Right lobe of liver (tissue), 6 donors: ENCODE measurements at regions not wholly inside any gene's neighbourhood (a gene's known extent, or its start where the extent isn't known, plus 50 kb on each side); places are given as distances from the start of the nearest gene placed in this dataset.

ENCODE experiments used
- ATAC-seq, 4 donors: fragments of 200-7000 bp; cut with Tn5 transposase; one replicate each; pipeline ENCODE4 v1.9.1; 2020; ENCODE audit warnings: mild to moderate bottlenecking in 4 of 4, moderate library complexity in 4 of 4
- DNase-seq, 3 donors: peaks; one replicate each; pipeline ENCODE4 v3.0.0-alpha.2; 2020
- H3K27ac ChIP-seq, 3 donors: fragments of 200-600 bp; one replicate each; pipeline ENCODE4 v1.8.0; 2022
- H3K27me3 ChIP-seq, 2 donors: fragments of 200-600 bp; one replicate each; pipeline ENCODE4 v1.8.0; 2022
- H3K36me3 ChIP-seq, 4 donors: fragments of 200-600 bp; sonication (generic) in 1 of 4; one replicate each; pipeline versions ENCODE4 v1.5.1 to v1.8.0; 2017 to 2022; ENCODE audit warnings: control low read depth in 1 of 4
- H3K4me1 ChIP-seq, 4 donors: fragments of 200-600 bp; sonication (generic) in 1 of 4; one replicate each; pipeline versions ENCODE4 v1.5.1 to v1.8.0; 2017 to 2022; ENCODE audit warnings: control low read depth in 1 of 4
- H3K4me3 ChIP-seq, 3 donors: fragments of 200-600 bp; one replicate each; pipeline ENCODE4 v1.8.0; 2022
- H3K9me3 ChIP-seq, 4 donors: fragments of 200-600 bp; sonication (generic) in 1 of 4; one replicate each; pipeline versions ENCODE4 v1.5.1 to v1.8.0; 2017 to 2022; ENCODE audit warnings: control low read depth in 1 of 4
- POLR2A ChIP-seq: fragments of 450-650 bp; IDR thresholded peaks from one replicate; pipeline ENCODE4 v1.6.1; 2017; ENCODE audit warnings: antibody characterized with exemption, mild to moderate bottlenecking
- WGBS: methylation state at CpG from one replicate; pipeline ENCODE4 v1.1.6; 2018; ENCODE audit warnings: low coverage, low lambda C conversion rate; ENCODE audit not compliant: insufficient coverage; ENCODE audit errors: missing lambda C conversion rate; 5-methylcytosine and 5-hydroxymethylcytosine counted together
- intact Hi-C, 2 donors: fragments of 100-400 bp; cut with DNase I; formaldehyde crosslinking; loops; one replicate each; pipeline versions ENCODE4 v1.11.2 to v1.14.1; 2022
- TF ChIP-seq, protein P1 (sequence below), 4 donors: fragments of 200-600 bp in 3 of 4; fragments of 450-650 bp in 1 of 4; IDR thresholded peaks; one replicate each; pipeline versions ENCODE4 v1.5.1 to v1.8.0; 2016 to 2022; ENCODE audit warnings: antibody characterized with exemption in 4 of 4, mild to moderate bottlenecking in 2 of 4
- donor health status: DM: no; HTN: yes; CAD: no.
- donor health status: DM: no; HTN: no; CAD: no.
- donor health status: DM: no; HTN: no; CAD: no.
- donor health status: DM: no; HTN: yes; CAD: no.
- donor health status: DM: no; HTN: yes; CAD: no.

DNA sequence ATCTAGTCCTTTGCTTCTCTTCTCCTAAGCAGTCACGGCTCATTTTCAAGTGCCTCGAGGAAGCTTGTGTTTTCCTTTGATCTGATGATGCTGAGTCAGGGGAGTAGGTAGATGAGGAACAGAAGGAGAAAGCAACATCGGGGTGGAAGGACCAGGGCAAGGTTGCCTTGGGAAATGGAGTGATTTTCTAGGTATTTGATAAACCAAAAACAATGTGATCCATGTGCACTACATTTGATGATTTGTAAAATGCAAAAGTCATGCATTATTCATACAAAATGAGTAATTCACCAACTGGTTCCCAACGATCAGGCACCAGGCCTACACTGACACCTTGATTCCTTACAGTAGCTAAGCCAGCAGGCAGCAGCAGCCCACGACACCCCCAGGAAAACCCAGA lies 205.3 kb downstream of the ANAPC1 start:
- intact Hi-C loops: no loop called here
- H3K27ac ChIP-seq: no peak overlapping the region
- 42% methylated on average over 3 of the region's 5 CpGs for WGBS
- no peak overlapping the region for H3K4me3 ChIP-seq
- DNase-seq: no peak
- peaks cover 0 to 1% (median 0%) of the 10 kb centered on the region in 4 donors for H3K4me1 ChIP-seq
- no peaks in the 10 kb centered on the region for H3K36me3 ChIP-seq
- no peak for ATAC-seq
- TF ChIP-seq POLR2A: no peak
- TF ChIP-seq, protein P1, sequence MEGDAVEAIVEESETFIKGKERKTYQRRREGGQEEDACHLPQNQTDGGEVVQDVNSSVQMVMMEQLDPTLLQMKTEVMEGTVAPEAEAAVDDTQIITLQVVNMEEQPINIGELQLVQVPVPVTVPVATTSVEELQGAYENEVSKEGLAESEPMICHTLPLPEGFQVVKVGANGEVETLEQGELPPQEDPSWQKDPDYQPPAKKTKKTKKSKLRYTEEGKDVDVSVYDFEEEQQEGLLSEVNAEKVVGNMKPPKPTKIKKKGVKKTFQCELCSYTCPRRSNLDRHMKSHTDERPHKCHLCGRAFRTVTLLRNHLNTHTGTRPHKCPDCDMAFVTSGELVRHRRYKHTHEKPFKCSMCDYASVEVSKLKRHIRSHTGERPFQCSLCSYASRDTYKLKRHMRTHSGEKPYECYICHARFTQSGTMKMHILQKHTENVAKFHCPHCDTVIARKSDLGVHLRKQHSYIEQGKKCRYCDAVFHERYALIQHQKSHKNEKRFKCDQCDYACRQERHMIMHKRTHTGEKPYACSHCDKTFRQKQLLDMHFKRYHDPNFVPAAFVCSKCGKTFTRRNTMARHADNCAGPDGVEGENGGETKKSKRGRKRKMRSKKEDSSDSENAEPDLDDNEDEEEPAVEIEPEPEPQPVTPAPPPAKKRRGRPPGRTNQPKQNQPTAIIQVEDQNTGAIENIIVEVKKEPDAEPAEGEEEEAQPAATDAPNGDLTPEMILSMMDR (IDR thresholded peaks at IDR 0.05): no peak
- H3K9me3 ChIP-seq: no peaks in the 10 kb centered on the region
- H3K27me3 ChIP-seq: no peaks in the 10 kb centered on the region

DNA sequence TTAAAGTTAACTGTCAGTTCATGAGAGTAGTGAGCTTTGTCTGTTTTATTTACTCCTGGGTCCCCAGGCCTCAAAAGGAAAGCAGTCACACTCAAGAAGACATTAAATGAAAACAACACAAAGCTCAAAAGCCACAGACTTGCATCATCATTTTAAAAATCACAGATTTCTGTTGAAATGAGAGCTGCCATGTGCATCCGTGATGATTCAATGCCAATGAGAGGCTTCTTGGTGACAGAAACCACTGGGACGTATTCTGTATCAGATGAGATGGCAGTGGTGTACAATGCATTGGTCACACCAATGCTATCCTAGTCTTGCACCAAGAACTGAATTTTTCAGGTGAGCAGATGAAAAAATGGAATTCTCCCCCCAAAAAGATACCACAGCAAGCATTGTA lies 204.8 kb downstream of the ANAPC1 start:
- TF ChIP-seq, protein P1 (IDR thresholded peaks at IDR 0.05): no peak
- TF ChIP-seq POLR2A: no peak
- no peaks in the 10 kb centered on the region for H3K4me1 ChIP-seq
- DNase-seq (no peak), ATAC-seq (no peak)
- H3K27me3 ChIP-seq: no peaks in the 10 kb centered on the region
- no peaks in the 10 kb centered on the region for H3K9me3 ChIP-seq
- intact Hi-C loops: no loop called here
- H3K4me3 ChIP-seq: no peak overlapping the region
- no peaks in the 10 kb centered on the region for H3K36me3 ChIP-seq
- no peak overlapping the region for H3K27ac ChIP-seq
- 65% methylated on average over 2 of the region's 2 CpGs for WGBS

DNA sequence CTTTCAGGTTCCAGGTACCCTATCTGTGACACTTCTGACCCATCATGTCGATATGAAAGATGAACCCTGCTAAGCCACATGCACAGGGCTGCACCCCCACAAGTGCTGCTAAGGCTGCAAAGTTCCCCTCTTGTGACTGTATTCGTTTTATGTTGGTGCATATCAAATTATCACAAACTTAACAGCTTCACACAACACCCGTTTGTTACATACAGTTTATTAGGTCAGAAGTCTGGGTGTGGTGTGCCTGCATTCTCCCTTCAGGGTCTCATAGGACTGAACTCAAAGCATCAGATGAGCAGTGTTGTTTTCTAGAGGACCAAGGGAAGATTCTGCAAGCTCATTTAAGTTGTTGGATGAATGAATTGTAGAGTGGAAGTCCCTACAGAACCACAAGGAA lies 199.4 kb downstream of the ANAPC1 start:
- DNase-seq (no peak), ATAC-seq (no peak)
- Histone ChIP-seq H3K27ac (no peak overlapping the region), H3K9me3 (no peaks in the 10 kb centered on the region), H3K27me3 (no peaks in the 10 kb centered on the region), H3K4me3 (no peak overlapping the region), H3K4me1 (no peaks in the 10 kb centered on the region), H3K36me3 (no peaks in the 10 kb centered on the region)
- no peak for TF ChIP-seq POLR2A
- TF ChIP-seq, protein P1 (IDR thresholded peaks at IDR 0.05): no peak
- 67% methylated on average over 3 of the region's 3 CpGs for WGBS
- intact Hi-C loops: no loop called here

DNA sequence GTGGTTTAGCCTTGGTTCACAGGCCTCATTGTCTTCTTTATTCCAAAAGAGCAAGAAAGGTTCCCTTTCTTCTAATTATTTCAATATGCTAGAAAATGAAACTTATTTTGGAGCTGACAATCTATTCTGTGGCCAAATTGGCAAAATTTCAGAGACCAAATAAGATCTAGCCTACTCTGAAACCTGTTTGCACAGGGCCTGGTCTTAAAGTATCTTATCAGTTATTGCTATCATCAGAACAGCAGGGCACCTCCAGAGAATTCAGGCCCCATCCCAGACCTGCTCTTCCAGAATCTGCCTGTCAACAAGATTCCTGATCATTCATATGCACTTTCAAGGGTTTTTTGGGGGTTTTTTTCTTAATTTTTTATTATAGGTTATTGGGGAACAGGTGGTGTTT lies 198.7 kb downstream of the ANAPC1 start:
- intact Hi-C loops: no loop called here
- peak in 2 of 4 donors; percentile 22 to 31 for ATAC-seq
- no peak for TF ChIP-seq POLR2A
- TF ChIP-seq, protein P1 (IDR thresholded peaks at IDR 0.05): no peak

DNA sequence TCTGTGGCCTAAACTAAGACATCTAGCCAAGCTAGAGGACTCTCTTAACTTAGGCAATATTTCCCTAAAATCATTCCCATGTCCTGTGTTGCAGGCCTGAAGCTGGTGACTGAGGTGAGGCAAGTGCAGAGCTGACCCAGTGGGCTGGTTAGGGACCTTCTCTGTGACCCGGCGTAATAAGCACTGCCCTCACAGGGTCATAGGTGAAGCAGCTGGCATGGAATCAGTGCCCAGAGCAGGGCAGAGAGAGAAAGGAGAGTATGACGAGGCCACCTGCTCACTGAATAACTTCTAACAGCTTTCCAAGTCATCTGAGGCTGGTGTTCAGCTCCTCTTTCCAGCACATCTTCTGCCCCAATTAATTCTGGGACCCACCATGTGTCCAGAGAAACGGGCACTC lies 197.0 kb downstream of the ANAPC1 start:
- H3K9me3 ChIP-seq: no peaks in the 10 kb centered on the region
- DNase-seq (peak in 1 of 3 donors; percentile 65), ATAC-seq (peak; percentile 69 to 94 (median 76))
- H3K27me3 ChIP-seq: no peaks in the 10 kb centered on the region
- H3K27ac ChIP-seq: no peak overlapping the region
- H3K4me3 ChIP-seq: no peak overlapping the region
- no peaks in the 10 kb centered on the region for H3K36me3 ChIP-seq
- TF ChIP-seq POLR2A: no peak
- TF ChIP-seq, protein P1 (IDR thresholded peaks at IDR 0.05): no peak
- 40% methylated on average over 3 of the region's 4 CpGs for WGBS
- no peaks in the 10 kb centered on the region for H3K4me1 ChIP-seq
- intact Hi-C loops: no loop called here

More for the DNA sequence above, 198.7 kb downstream of the ANAPC1 start:
- Histone ChIP-seq H3K36me3 (no peaks in the 10 kb centered on the region), H3K27ac (no peak overlapping the region), H3K9me3 (no peaks in the 10 kb centered on the region), H3K27me3 (no peaks in the 10 kb centered on the region), H3K4me3 (no peak overlapping the region), H3K4me1 (no peaks in the 10 kb centered on the region)
- no peak for DNase-seq
